DND-41 (cell line): ENCODE measurements at regions not wholly inside any gene's neighbourhood (a gene's known extent, or its start where the extent isn't known, plus 50 kb on each side); places are given as distances from the start of the nearest gene placed in this dataset.

Experiments
- EZH2 ChIP-seq: IDR thresholded peaks from 3 replicates; pipeline ENCODE4 v1.6.1; 2012; ENCODE audit warnings: borderline replicate concordance, low read depth, mild to moderate bottlenecking, moderate library complexity, low read length, inconsistent platforms; ENCODE audit not compliant: severe bottlenecking
- TF ChIP-seq, protein P1 (sequence below): IDR thresholded peaks from 2 replicates; pipeline ENCODE4 v1.5.1; 2012; ENCODE audit warnings: borderline replicate concordance, low read length, moderate library complexity, mild to moderate bottlenecking; ENCODE audit not compliant: poor library complexity, severe bottlenecking; ENCODE audit errors: extremely low read depth

DNA sequence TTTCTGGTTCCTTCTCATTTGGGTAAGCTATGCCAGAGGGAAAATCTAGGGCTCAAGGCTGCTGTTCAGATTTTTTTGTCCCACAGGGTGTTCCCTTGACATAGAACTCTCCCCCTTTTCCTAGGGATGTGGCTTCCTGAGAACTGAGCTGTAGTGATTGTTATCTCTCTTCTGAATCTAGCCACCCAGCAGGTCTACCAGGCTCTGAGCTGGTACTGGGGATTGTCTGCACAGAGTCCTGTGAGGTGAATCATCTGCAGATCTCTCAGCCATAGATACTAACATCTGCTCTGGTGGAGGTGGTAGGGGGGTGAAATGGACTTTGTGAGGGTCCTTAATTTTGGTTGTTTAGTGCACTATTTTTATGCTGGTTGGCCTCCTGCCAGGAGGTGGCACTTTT is 167.3 kb upstream of the PGR start:
- TF ChIP-seq, protein P1, sequence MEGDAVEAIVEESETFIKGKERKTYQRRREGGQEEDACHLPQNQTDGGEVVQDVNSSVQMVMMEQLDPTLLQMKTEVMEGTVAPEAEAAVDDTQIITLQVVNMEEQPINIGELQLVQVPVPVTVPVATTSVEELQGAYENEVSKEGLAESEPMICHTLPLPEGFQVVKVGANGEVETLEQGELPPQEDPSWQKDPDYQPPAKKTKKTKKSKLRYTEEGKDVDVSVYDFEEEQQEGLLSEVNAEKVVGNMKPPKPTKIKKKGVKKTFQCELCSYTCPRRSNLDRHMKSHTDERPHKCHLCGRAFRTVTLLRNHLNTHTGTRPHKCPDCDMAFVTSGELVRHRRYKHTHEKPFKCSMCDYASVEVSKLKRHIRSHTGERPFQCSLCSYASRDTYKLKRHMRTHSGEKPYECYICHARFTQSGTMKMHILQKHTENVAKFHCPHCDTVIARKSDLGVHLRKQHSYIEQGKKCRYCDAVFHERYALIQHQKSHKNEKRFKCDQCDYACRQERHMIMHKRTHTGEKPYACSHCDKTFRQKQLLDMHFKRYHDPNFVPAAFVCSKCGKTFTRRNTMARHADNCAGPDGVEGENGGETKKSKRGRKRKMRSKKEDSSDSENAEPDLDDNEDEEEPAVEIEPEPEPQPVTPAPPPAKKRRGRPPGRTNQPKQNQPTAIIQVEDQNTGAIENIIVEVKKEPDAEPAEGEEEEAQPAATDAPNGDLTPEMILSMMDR = no peak
- TF ChIP-seq EZH2 = no peak
